Stimulated activated CD4-positive, alpha-beta T cell treated with anti-CD3 and anti-CD28 coated beads, TNF-alpha, amount 100 ng/mL, for 4 hours (primary cell): ENCODE measurements at regions not wholly inside any gene's neighbourhood (a gene's known extent, or its start where the extent isn't known, plus 50 kb on each side); places are given as distances from the start of the nearest gene placed in this dataset.

Source experiments
- DNase-seq, 3 experiments: peaks; one replicate each; pipeline ENCODE4 v3.0.0-alpha.2; 2020; ENCODE audit warnings: low read depth in 3 of 3

DNA sequence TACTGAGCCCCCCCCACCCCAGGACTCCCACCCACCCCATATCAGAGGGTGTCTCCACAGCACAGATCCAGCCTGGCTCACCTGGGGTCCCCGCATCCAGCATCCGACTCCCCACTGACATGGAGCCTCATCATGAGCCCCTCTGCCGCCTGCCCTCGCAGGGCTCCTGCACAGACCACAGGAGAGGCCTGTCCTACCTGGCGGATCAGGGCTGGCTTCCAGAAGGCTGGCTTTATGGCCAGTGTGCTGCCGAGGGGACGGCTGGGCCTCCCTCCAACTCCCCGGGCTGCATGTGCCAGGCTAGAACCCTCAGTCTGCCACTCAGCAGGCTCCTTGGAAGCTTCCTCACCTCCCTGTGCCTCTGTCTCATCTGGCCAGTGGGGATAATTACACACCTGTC lies 119.0 kb downstream of the RFLNA start:
- no peak for DNase-seq

DNA sequence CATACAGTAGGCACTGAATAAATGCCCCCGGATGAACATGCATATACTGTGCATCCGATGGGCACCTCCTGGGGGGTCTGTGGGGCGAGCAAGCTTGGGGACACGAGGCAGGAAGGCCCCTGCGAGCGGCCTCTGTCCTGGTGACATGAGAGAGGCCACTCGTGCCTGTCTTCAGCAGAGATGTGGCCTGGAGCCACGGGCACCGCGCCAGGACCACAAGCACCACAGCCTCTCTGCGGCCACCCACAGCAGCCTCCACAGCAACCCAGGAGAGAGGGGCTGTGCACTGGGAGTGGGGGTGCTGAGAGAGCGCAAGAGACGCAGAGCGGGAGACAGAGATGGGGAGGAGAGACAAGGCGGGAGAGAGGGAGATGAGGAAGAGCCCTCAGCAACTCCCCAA lies 118.5 kb downstream of the RFLNA start:
- DNase-seq: no peak

DNA sequence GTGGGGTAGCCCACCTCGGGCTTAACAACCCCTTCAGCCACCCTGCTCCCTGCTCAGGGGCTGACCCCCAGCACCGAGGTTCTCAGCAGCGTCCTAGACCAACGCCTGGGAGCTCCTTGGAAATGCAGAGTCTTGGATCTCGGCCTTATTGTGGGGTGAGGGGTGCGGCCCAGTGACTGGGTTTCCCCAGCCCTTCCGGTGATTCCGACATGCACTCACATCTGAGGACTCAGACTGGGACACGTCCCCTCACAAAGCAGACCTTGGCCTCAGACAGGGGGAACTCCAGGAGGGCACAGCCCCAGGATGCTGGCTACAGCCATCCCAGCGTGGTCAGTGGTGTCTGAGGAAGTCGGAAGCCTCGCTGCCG lies 117.7 kb downstream of the RFLNA start:
- no peak for DNase-seq

DNA sequence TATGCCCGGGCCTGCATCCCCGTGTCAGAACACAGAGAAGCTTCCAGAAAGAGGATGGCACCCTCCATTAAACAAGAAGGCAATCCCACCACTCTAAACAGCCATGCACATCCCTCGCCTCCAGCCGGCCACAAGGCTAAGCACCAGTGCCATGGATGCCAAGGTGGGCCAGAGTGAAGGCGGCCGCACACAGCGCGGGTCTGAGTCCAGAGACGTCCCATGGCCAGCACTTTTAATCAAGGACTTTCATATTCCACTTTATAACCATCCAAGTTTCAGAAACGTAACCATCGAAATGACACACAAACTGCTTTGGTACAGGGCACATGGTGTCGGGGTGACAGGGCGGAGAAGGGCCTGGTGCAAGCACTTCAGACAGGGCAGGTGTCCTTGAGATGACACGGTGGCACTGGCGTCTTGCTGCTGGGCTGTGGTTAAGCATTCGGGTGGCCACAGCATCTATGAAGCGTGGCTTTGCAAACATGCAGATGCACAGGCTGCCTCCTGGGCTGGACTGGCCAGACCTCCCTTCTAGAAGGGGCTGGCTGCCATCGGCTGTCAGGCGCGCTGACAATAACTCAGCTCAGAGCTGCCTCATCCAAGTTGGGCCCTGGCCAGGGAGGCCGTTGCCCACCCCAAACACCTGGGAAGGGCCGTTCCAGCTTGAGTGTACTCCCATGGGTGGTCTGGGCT lies 117.2 kb downstream of the RFLNA start:
- DNase-seq: no peak

DNA sequence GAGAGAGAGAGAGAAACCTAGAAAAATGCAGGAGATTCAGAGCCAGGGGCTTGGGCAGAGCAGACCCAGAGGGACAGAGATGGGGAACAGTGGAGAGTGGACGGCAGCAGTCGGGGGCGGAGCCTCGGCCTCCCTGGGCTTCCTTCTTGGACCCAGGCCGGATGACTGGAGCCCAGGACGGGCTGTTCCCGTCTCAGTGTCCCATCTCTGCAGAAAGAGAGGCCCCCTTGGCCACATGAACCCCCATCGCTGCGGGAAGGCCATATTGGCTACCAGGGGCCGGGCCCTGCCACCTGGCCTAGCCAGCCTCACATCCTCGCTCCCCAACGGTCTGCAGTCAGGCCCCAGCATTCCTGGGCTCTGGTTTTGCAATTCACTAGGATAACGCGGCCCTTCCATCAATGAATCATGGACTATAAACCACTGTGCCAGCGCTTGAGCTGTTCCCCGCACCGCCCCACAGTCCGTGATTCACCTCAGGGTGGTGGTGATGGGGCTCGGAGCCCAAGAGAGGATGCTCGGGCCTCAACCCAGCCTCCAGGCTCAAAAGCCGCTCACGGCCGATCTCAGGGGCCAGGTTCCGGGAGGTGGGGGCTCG lies 116.5 kb downstream of the RFLNA start:
- DNase-seq: no peak

GRCh38 chr12:124410354-124411175 lies 115.7 kb downstream of the RFLNA start:
- DNase-seq: no peak

- DNase-seq: no peak
These were observed 114.1 kb downstream of the RFLNA start for GRCh38 chr12:124408822-124409517.

DNA sequence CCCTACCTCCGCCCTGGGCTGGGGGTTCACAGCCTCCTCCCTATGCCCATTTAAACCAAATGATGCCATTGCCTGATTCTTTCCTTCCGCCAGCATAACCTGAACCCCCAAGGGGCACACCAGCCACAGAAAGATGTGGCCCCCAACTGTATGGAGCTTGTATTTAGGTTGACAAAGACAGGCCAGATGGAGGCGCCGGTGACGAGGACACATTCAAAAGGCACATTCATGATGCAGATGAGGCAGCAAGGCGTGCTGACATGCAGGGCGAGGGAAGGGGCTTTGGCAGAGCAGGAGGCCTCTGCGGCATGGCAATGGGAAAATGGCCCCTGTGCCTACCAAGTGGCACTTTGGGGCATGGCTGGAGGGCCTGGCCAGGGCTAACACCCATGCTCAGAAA lies 112.2 kb downstream of the RFLNA start:
- no peak for DNase-seq

- DNase-seq: no peak
These were observed 111.2 kb downstream of the RFLNA start for GRCh38 chr12:124406043-124406442.

DNA sequence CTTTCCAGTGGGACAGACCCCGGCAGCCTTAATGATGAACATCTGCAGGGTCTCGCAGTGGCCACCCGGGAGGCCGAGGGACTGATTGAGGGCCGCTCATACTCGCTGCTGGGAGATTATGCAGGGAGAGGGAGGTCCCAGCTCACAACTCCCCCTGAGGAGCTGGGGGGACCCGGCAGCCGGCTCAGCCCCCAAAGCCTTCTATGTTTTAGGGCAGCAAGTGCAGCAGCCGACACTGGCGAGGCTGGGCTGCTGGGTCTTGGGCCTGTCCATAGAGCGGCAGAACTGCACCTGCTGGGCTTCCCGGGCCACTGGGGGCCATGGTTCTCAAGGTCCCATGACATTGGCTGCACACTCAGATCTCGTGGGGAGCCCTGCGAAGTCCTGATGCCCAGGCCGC lies 110.7 kb downstream of the RFLNA start:
- DNase-seq: no peak

DNA sequence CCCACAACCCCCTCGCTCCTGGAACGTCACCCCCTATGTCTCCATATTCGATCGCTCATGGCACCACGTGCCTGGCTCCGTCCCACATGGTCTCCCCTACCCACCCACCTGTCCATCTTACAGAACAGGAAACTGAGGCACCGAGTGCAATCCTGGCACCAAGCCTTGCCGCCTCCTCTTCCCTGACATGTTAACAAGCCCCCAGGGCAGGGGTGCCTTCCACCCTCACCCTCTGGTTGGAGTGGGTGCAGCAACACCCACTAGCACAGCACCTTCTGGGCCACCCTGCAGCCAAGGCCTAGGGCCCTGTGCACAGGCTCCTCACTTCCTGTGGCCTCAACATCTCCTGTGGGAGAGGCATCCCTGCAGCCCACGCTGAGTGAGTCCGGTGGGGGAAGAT lies 110.3 kb downstream of the RFLNA start:
- no peak for DNase-seq

GRCh38 chr12:124404162-124404784 lies 109.4 kb downstream of the RFLNA start:
- no peak for DNase-seq

- DNase-seq: no peak
These were observed 108.4 kb downstream of the RFLNA start for GRCh38 chr12:124403273-124403672.

- no peak for DNase-seq
These were observed 107.6 kb downstream of the RFLNA start for GRCh38 chr12:124402248-124403066.

- no peak for DNase-seq
These were observed 106.9 kb downstream of the RFLNA start for GRCh38 chr12:124401704-124402221.

- no peak for DNase-seq
These were observed 105.2 kb downstream of the RFLNA start for GRCh38 chr12:124400124-124400523.

DNA sequence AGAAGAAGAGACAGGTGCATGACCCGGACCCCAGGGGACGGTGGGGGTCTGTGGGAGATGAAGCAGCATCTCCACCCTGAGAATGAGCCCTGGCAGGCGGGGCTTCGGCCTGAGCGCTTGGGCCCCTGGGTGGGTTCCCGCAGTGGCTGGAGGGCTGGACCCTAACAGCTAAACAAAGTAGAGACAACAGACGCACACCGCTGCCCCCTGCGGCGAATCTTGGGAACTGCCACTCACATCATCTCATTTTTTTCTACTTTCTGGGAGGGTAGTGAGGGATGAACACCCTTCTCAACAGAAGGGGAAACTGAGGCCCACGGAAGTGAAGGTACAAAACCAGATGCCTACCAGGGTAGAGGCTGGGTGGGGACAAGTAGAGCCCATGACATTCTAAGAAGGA lies 104.7 kb downstream of the RFLNA start:
- DNase-seq: no peak

- no peak for DNase-seq
These were observed 103.8 kb downstream of the RFLNA start for GRCh38 chr12:124398578-124399227.

DNA sequence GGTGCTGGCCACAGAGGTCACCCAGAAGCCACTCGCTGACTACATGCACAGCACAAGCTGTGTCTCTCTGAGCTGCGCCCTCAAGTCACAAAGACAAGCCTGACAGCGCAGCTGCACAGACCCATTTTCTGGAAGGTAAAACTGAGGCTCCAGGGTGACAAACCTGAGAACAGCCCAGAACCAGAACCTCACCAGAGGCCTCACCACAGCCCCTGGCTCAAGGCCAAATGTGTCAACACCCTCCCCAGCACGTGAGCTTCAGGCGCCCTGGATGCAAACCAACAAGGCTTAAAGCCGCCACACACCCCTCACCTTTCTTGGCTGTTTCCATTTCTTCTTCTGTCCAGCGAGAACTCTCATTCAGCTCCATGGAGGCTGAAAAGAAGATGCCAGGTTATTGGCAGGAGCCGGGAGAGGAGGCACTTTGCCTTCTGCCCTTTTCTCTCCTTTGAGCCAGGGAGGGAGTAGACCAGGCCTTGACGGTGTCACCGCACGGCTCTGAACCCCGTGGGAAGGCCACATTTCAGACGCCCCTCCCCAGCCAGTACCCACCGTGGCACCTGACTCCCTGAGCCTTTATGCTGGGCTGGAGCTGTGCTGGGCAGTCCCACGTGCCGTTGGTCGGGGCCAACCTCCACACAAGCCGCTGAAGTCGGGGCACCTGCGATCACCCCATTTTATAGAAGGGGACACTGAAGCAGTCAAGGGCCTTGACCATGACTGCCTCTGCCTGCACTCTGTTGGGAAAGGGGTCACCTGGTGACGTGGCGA lies 103.1 kb downstream of the RFLNA start:
- no peak for DNase-seq

DNA sequence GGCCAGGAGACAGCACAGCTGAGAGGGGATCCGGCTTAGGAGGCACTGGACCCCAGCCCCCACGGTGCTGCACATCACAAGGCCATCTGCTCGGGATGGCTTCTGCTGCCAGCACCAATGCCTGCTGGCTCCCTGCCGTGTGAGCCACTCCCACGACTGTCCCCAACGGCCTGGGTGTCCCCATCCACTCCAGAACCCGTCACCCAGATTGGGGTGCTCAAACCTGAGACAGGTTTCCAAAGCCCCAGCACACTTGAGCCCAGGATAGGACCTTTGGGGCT lies 102.4 kb downstream of the RFLNA start:
- DNase-seq: no peak
